ENCODE measurements at regions not wholly inside any gene's neighbourhood (a gene's known extent, or its start where the extent isn't known, plus 50 kb on each side); places are given as distances from the start of the nearest gene placed in this dataset.

GRCh38 chr7:11251436-11251835, 277.8 kb downstream of the PHF14 start:
- TF ChIP-seq CTCF (IDR thresholded peaks at IDR 0.05; ENCODE audit: low read depth, low read length, poor library complexity, severe bottlenecking) (no peak), EZH2phosphoT487 (IDR thresholded peaks at IDR 0.05; ENCODE audit: borderline replicate concordance, low read length) (no peak)

Measured in DOHH2 (cell line).